GM12878 (cell line): ENCODE measurements at regions not wholly inside any gene's neighbourhood (a gene's known extent, or its start where the extent isn't known, plus 50 kb on each side); places are given as distances from the start of the nearest gene placed in this dataset.

ENCODE experiments used
- ATAC-seq: fragments of 200-7000 bp; cut with Tn5 transposase; 3 replicates; pipeline ENCODE4 v1.9.1; 2020; ENCODE audit warnings: mild to moderate bottlenecking, moderate library complexity
- BruUV-seq: library from RNA; stranded (reverse); fragments of 400-500 nt; replicated peaks from 2 replicates; lab custom pipeline; 2021; lab: Mats Ljungman, UMichigan
- CTCF ChIA-PET: fragments of 300-600 bp; sonication (Branson Sonifier 250); formaldehyde crosslinking; extraction: SDS; loops from one replicate; lab custom pipeline; 2021; ENCODE audit warnings: inconsistent platforms; lab: Yijun Ruan, JAX
- POLR2A ChIA-PET: fragments of 350-600 bp; formaldehyde crosslinking; extraction: SDS; loops from one replicate; lab custom pipeline; 2021; ENCODE audit warnings: inconsistent platforms; lab: Charles Lee
- RAD21 ChIA-PET: fragments of 300-600 bp; sonication (Branson Sonifier 250); formaldehyde crosslinking; loops from one replicate; lab custom pipeline; 2023; ENCODE audit warnings: antibody characterized with exemption; ENCODE audit not compliant: unreplicated experiment; lab: Charles Lee
- SMC1A ChIA-PET: fragments of 300-600 bp; sonication (Branson Sonifier 250); formaldehyde crosslinking; loops from one replicate; lab custom pipeline; 2023; ENCODE audit not compliant: unreplicated experiment, uncharacterized antibody; lab: Charles Lee
- DNase-seq: peaks from one replicate; pipeline ENCODE4 v3.0.0-alpha.2; 2011; ENCODE audit warnings: low read depth, low spot score
- FAIRE-seq: peaks from 3 replicates; lab custom pipeline; 2011; peaks lifted over from hg19 to GRCh38; lab: Jason Lieb, UNC
- H2AFZ ChIP-seq: 2 replicates; pipeline ENCODE4 v1.6.0; 2011; ENCODE audit warnings: low read depth, low read length, control low read depth; ENCODE audit not compliant: control insufficient read depth
- H3K27ac ChIP-seq: 2 replicates; pipeline ENCODE4 v1.5.1; 2011; ENCODE audit warnings: control low read depth; ENCODE audit not compliant: control insufficient read depth, insufficient read depth
- H3K27me3 ChIP-seq, 2 experiments: replicated peaks in 1 of 2; 2 replicates each; pipeline versions ENCODE4 v1.6.0 to v1.6.1; 2011; ENCODE audit warnings: low read length in 1 of 2; ENCODE audit not compliant: control insufficient read depth in 2 of 2, insufficient read depth in 2 of 2
- H3K36me3 ChIP-seq, 2 experiments: 2 replicates each; pipeline ENCODE4 v1.5.1; 2011; ENCODE audit warnings: low read length in 1 of 2; ENCODE audit not compliant: control insufficient read depth in 2 of 2, insufficient read depth in 2 of 2
- H3K4me1 ChIP-seq: 2 replicates; pipeline ENCODE4 v1.6.1; 2011; ENCODE audit warnings: mild to moderate bottlenecking, low read length, moderate library complexity, mixed read lengths; ENCODE audit not compliant: control insufficient read depth, insufficient read depth
- H3K4me2 ChIP-seq: 2 replicates; pipeline ENCODE4 v1.6.0; 2011; ENCODE audit warnings: control low read depth; ENCODE audit not compliant: control insufficient read depth, insufficient read depth
- H3K4me3 ChIP-seq: fragments of 200-600 bp; sonication (generic); 2 replicates; pipeline ENCODE4 v1.5.1; 2016
- H3K79me2 ChIP-seq: 2 replicates; pipeline ENCODE4 v1.6.0; 2011; ENCODE audit warnings: low read length; ENCODE audit not compliant: control insufficient read depth, insufficient read depth
- H3K9ac ChIP-seq: 2 replicates; pipeline ENCODE4 v1.8.0; 2011; ENCODE audit warnings: low read length, control low read depth, mixed read lengths; ENCODE audit not compliant: control insufficient read depth, insufficient read depth
- H3K9me3 ChIP-seq: replicated peaks from 3 replicates; pipeline ENCODE4 v1.5.1; 2011; ENCODE audit warnings: mild to moderate bottlenecking, low read length; ENCODE audit not compliant: control insufficient read depth, insufficient read depth
- H4K20me1 ChIP-seq: 2 replicates; pipeline ENCODE4 v1.6.0; 2011; ENCODE audit not compliant: control insufficient read depth, insufficient read depth
- CBX3 ChIP-seq: fragments of 200-600 bp; sonication (generic); IDR thresholded peaks from 2 replicates; pipeline ENCODE4 v1.6.1; 2016; ENCODE audit warnings: low read depth, borderline replicate concordance
- CHD2 ChIP-seq: IDR thresholded peaks from 2 replicates; pipeline ENCODE4 v1.6.1; 2011; ENCODE audit warnings: low read depth, low read length, improper control_type of control experiment, borderline replicate concordance
- EP300 ChIP-seq, 2 experiments: fragments of 150-350 bp in 1 of 2; IDR thresholded peaks; 2 replicates each; pipeline ENCODE4 v1.6.1; 2011 to 2012; ENCODE audit warnings: low read depth in 2 of 2, low read length in 2 of 2, borderline replicate concordance in 1 of 2, improper control_type of control experiment in 1 of 2, inconsistent platforms in 1 of 2; ENCODE audit not compliant: control insufficient read depth in 1 of 2
- FOS ChIP-seq: IDR thresholded peaks from 3 replicates; pipeline ENCODE4 v1.6.1; 2011; ENCODE audit warnings: borderline replicate concordance; ENCODE audit not compliant: insufficient read length; ENCODE audit errors: extremely low read depth
- LARP7 ChIP-seq: fragments of 450-650 bp; IDR thresholded peaks from 2 replicates; pipeline ENCODE4 v1.6.1; 2017; ENCODE audit warnings: mild to moderate bottlenecking
- NFIC ChIP-seq: IDR thresholded peaks from 2 replicates; pipeline ENCODE4 v1.6.1; 2012; ENCODE audit warnings: low read depth, mild to moderate bottlenecking, inconsistent platforms, low read length, moderate library complexity
- NR2F1 ChIP-seq: fragments of 450-650 bp; conservative IDR thresholded peaks from 2 replicates; pipeline ENCODE4 v1.6.1; 2017; ENCODE audit warnings: mild to moderate bottlenecking
- POLR2AphosphoS2 ChIP-seq: IDR thresholded peaks from 2 replicates; pipeline ENCODE4 v1.6.1; 2011; ENCODE audit warnings: low read depth, mild to moderate bottlenecking, low read length, improper control_type of control experiment, moderate library complexity
- RELA ChIP-seq: fragments of 450-650 bp; IDR thresholded peaks from 2 replicates; pipeline ENCODE4 v1.8.0; 2014; ENCODE audit warnings: borderline replicate concordance; ENCODE audit not compliant: partially characterized antibody
- SMC3 ChIP-seq: IDR thresholded peaks from 2 replicates; pipeline ENCODE4 v1.6.1; 2011; ENCODE audit warnings: low read length, improper control_type of control experiment, borderline replicate concordance
- STAT1 ChIP-seq: fragments of 450-650 bp; conservative IDR thresholded peaks from 2 replicates; pipeline ENCODE4 v1.6.1; 2014; ENCODE audit warnings: antibody characterized with exemption, mild to moderate bottlenecking
- TCF12 ChIP-seq: IDR thresholded peaks from 2 replicates; pipeline ENCODE4 v1.6.1; 2011; ENCODE audit warnings: low read depth, mild to moderate bottlenecking, low read length
- WGBS: methylation state at CpG from one replicate; pipeline ENCODE4 v1.1.6; 2016; ENCODE audit warnings: low lambda C conversion rate; ENCODE audit not compliant: insufficient replicate concordance, insufficient coverage; ENCODE audit errors: missing lambda C conversion rate; 5-methylcytosine and 5-hydroxymethylcytosine counted together
- in situ Hi-C: fragments of 300-500 bp; cut with MboI; formaldehyde crosslinking; loops from 9 replicates; pipeline ENCODE4 v1.14.3; 2018; ENCODE audit warnings: mixed read lengths
- intact Hi-C: fragments of 100-400 bp; cut with micrococcal nuclease; formaldehyde crosslinking; loops from one replicate; pipeline ENCODE4 v1.14.2; 2022; ENCODE audit not compliant: unreplicated experiment
- TF ChIP-seq, protein P1 (sequence below): fragments of 450-650 bp; IDR thresholded peaks from 2 replicates; pipeline ENCODE4 v1.6.1; 2018; ENCODE audit warnings: mild to moderate bottlenecking, low read depth, moderate library complexity; ENCODE audit not compliant: partially characterized antibody
- TF ChIP-seq, protein P2 (sequence below): fragments of 450-650 bp; formaldehyde crosslinking; IDR thresholded peaks from 2 replicates; pipeline ENCODE4 v1.4.0; 2022; ENCODE audit warnings: mild to moderate bottlenecking, moderate library complexity
- TF ChIP-seq, protein P3 (sequence below): fragments of 450-650 bp; formaldehyde crosslinking; IDR thresholded peaks from 2 replicates; pipeline ENCODE4 v1.5.0; 2022; ENCODE audit warnings: mild to moderate bottlenecking, missing genetic modification characterization

DNA sequence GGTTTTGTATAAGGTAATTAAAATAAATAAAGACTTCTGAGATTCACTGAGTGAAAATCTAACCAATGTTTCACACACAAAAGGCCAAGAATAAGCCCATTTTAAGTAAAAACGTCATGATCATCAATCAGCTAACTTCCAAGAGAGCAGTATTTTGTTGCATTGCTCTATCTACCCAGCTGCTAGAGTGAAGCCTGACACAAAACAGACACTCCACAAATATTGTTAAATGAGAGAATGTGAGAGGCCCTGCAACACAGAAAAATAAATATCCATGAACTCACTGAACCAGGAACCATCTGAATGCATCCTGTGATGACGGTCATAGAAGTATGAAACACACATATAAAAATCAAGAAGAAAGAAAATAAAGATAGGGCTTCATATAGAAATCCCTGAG, 358.6 kb upstream of the TMTC1 start (continued):
- TF ChIP-seq, protein P1, sequence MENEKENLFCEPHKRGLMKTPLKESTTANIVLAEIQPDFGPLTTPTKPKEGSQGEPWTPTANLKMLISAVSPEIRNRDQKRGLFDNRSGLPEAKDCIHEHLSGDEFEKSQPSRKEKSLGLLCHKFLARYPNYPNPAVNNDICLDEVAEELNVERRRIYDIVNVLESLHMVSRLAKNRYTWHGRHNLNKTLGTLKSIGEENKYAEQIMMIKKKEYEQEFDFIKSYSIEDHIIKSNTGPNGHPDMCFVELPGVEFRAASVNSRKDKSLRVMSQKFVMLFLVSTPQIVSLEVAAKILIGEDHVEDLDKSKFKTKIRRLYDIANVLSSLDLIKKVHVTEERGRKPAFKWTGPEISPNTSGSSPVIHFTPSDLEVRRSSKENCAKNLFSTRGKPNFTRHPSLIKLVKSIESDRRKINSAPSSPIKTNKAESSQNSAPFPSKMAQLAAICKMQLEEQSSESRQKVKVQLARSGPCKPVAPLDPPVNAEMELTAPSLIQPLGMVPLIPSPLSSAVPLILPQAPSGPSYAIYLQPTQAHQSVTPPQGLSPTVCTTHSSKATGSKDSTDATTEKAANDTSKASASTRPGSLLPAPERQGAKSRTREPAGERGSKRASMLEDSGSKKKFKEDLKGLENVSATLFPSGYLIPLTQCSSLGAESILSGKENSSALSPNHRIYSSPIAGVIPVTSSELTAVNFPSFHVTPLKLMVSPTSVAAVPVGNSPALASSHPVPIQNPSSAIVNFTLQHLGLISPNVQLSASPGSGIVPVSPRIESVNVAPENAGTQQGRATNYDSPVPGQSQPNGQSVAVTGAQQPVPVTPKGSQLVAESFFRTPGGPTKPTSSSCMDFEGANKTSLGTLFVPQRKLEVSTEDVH = no peak
- TF ChIP-seq CBX3 (no peak), CHD2 (no peak)

GRCh38 chr12:30138483-30138882, 354.7 kb upstream of the TMTC1 start:
- Histone ChIP-seq H3K9me3 (no peaks in the 10 kb centered on the region; the same call in 2 of the 3 replicates), H3K27me3 (no peaks in the 10 kb centered on the region), H3K79me2 (no peaks in the 10 kb centered on the region), H3K4me2 (no peak overlapping the region), H3K9ac (no peak overlapping the region), H3K4me1 (no peaks in the 10 kb centered on the region), H3K4me3 (no peak overlapping the region), H4K20me1 (no peaks in the 10 kb centered on the region), H2AFZ (no peak overlapping the region), H3K36me3 (no peaks in the 10 kb centered on the region), H3K27ac (no peak overlapping the region)
- ChIA-PET POLR2A (no interaction called here), RAD21 (no interaction called here), CTCF (no interaction called here), SMC1A (no interaction called here)
- in situ Hi-C loops = no loop called here
- intact Hi-C loops = no loop called here
- BruUV-seq = no TSS peak
- no peak for DNase-seq
- 26% methylated on average over 2 of the region's 2 CpGs for WGBS
- ATAC-seq = no peak
- no peak for FAIRE-seq
- no peak for TF ChIP-seq LARP7
- TF ChIP-seq, protein P2, sequence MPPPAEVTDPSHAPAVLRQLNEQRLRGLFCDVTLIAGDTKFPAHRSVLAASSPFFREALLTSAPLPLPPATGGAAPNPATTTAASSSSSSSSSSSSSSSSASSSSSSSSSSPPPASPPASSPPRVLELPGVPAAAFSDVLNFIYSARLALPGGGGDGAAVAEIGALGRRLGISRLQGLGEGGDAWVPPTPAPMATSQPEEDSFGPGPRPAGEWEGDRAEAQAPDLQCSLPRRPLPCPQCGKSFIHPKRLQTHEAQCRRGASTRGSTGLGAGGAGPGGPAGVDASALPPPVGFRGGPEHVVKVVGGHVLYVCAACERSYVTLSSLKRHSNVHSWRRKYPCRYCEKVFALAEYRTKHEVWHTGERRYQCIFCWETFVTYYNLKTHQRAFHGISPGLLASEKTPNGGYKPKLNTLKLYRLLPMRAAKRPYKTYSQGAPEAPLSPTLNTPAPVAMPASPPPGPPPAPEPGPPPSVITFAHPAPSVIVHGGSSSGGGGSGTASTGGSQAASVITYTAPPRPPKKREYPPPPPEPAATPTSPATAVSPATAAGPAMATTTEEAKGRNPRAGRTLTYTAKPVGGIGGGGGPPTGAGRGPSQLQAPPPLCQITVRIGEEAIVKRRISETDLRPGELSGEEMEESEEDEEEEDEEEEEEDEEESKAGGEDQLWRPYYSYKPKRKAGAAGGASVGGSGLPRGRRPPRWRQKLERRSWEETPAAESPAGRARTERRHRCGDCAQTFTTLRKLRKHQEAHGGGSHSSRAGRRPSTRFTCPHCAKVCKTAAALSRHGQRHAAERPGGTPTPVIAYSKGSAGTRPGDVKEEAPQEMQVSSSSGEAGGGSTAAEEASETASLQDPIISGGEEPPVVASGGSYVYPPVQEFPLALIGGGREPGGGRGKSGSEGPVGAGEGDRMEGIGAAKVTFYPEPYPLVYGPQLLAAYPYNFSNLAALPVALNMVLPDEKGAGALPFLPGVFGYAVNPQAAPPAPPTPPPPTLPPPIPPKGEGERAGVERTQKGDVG = no peak
- TF ChIP-seq FOS = no peak
- no peak for TF ChIP-seq EP300 (IDR thresholded peaks at IDR 0.05; ENCODE audit: borderline replicate concordance in 1 of 2, control insufficient read depth in 1 of 2, low read depth in 2 of 2, low read length in 2 of 2)
- no peak for TF ChIP-seq NFIC
- no peak for TF ChIP-seq SMC3
- no peak for TF ChIP-seq CHD2
- no peak for TF ChIP-seq NR2F1
- no peak for TF ChIP-seq RELA
- TF ChIP-seq STAT1 = no peak
- no peak for TF ChIP-seq TCF12
- TF ChIP-seq, protein P3, sequence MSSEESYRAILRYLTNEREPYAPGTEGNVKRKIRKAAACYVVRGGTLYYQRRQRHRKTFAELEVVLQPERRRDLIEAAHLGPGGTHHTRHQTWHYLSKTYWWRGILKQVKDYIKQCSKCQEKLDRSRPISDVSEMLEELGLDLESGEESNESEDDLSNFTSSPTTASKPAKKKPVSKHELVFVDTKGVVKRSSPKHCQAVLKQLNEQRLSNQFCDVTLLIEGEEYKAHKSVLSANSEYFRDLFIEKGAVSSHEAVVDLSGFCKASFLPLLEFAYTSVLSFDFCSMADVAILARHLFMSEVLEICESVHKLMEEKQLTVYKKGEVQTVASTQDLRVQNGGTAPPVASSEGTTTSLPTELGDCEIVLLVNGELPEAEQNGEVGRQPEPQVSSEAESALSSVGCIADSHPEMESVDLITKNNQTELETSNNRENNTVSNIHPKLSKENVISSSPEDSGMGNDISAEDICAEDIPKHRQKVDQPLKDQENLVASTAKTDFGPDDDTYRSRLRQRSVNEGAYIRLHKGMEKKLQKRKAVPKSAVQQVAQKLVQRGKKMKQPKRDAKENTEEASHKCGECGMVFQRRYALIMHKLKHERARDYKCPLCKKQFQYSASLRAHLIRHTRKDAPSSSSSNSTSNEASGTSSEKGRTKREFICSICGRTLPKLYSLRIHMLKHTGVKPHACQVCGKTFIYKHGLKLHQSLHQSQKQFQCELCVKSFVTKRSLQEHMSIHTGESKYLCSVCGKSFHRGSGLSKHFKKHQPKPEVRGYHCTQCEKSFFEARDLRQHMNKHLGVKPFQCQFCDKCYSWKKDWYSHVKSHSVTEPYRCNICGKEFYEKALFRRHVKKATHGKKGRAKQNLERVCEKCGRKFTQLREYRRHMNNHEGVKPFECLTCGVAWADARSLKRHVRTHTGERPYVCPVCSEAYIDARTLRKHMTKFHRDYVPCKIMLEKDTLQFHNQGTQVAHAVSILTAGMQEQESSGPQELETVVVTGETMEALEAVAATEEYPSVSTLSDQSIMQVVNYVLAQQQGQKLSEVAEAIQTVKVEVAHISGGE (CRISPR knock-in tag) = no peak
- no peak for TF ChIP-seq POLR2AphosphoS2
